ENCODE measurements at regions not wholly inside any gene's neighbourhood (a gene's known extent, or its start where the extent isn't known, plus 50 kb on each side); places are given as distances from the start of the nearest gene placed in this dataset.

DNA sequence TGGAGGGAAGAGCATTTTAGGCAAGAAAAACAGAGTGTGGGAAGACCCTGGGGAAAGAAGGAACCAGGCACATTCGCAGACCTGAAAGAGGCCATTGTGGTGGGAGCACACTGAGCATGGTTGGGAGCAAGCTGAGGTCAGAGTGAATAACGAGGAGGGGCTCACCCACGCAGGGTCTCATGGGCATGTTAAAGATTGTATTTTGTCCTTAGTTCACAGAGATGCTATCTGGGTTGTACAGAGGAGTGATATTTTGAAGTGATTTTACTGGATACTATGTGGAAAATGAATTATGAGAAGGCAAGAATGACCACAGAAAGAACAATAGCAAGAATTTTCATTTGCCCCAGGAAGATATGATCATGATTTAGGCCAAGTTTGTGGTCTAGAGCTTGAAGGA is 578.3 kb upstream of the NR5A2 start:
- Histone ChIP-seq H3K4me1 (ENCODE audit: insufficient read depth, poor library complexity, severe bottlenecking) (no peaks in the 10 kb centered on the region), H3K27ac (ENCODE audit: poor library complexity, severe bottlenecking) (no peak overlapping the region), H3K9me3 (ENCODE audit: severe bottlenecking) (no peaks in the 10 kb centered on the region), H3K4me3 (ENCODE audit: severe bottlenecking) (no peak overlapping the region), H3K27me3 (ENCODE audit: insufficient read depth, poor library complexity, severe bottlenecking) (no peaks in the 10 kb centered on the region), H3K36me3 (ENCODE audit: low read depth) (no peaks in the 10 kb centered on the region)
- DNase-seq (ENCODE audit: low spot score) (no peak), ATAC-seq (ENCODE audit: low read depth) (no peak)
- TF ChIP-seq, protein P1, sequence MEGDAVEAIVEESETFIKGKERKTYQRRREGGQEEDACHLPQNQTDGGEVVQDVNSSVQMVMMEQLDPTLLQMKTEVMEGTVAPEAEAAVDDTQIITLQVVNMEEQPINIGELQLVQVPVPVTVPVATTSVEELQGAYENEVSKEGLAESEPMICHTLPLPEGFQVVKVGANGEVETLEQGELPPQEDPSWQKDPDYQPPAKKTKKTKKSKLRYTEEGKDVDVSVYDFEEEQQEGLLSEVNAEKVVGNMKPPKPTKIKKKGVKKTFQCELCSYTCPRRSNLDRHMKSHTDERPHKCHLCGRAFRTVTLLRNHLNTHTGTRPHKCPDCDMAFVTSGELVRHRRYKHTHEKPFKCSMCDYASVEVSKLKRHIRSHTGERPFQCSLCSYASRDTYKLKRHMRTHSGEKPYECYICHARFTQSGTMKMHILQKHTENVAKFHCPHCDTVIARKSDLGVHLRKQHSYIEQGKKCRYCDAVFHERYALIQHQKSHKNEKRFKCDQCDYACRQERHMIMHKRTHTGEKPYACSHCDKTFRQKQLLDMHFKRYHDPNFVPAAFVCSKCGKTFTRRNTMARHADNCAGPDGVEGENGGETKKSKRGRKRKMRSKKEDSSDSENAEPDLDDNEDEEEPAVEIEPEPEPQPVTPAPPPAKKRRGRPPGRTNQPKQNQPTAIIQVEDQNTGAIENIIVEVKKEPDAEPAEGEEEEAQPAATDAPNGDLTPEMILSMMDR (IDR thresholded peaks at IDR 0.05; ENCODE audit: poor library complexity, severe bottlenecking) = no peak

DNA sequence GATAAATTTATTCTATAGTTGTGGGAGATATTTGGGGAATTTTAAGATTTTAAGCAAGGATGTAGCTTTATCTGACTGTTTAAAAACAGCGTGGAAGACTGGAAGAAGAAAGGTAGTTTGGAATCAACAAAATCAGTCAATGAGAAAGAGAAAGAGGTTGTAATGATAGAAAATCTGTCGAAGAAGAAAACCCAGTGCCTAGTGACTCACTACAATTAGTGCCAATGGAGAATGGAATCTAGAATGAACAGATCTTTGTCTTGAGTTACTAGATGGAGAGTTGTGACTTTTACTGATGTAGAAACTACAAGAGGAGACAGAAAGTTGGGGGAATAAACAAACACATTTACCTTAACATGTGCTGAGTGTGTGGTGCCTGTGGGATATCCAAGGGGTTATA is 577.8 kb upstream of the NR5A2 start:
- no peaks in the 10 kb centered on the region for H3K4me1 ChIP-seq (ENCODE audit: insufficient read depth, poor library complexity, severe bottlenecking)
- DNase-seq (ENCODE audit: low spot score) (no peak), ATAC-seq (ENCODE audit: low read depth) (no peak)
- no peak overlapping the region for H3K4me3 ChIP-seq (ENCODE audit: severe bottlenecking)
- H3K36me3 ChIP-seq (ENCODE audit: low read depth) = no peaks in the 10 kb centered on the region
- H3K27ac ChIP-seq (ENCODE audit: poor library complexity, severe bottlenecking) = no peak overlapping the region
- no peaks in the 10 kb centered on the region for H3K9me3 ChIP-seq (ENCODE audit: severe bottlenecking)
- no peaks in the 10 kb centered on the region for H3K27me3 ChIP-seq (ENCODE audit: insufficient read depth, poor library complexity, severe bottlenecking)
- TF ChIP-seq, protein P1 (IDR thresholded peaks at IDR 0.05; ENCODE audit: poor library complexity, severe bottlenecking) = no peak

DNA sequence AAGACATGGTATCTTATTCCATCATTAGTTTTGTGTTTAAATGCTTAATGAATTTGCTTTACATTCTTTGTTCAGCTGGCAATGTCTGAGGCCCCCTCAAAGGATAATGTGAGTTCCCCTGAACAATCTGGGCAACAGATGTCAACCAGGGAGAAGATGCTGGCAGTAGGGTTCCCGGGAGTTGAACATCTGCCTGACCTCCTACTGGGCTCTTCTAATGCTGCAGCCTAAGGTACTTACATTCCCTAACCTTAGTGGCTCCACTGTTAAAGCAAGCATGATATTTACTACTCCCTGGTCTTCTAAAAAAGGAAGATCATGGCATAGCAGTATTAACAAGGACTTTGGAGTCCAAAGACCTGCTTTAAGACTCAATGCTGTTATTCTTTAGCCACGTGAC is 574.9 kb upstream of the NR5A2 start:
- no peak overlapping the region for H3K27ac ChIP-seq (ENCODE audit: poor library complexity, severe bottlenecking)
- H3K9me3 ChIP-seq (ENCODE audit: severe bottlenecking) = no peaks in the 10 kb centered on the region
- no peak overlapping the region for H3K4me3 ChIP-seq (ENCODE audit: severe bottlenecking)
- no peaks in the 10 kb centered on the region for H3K27me3 ChIP-seq (ENCODE audit: insufficient read depth, poor library complexity, severe bottlenecking)
- no peak for DNase-seq (ENCODE audit: low spot score)
- no peaks in the 10 kb centered on the region for H3K36me3 ChIP-seq (ENCODE audit: low read depth)
- TF ChIP-seq, protein P1 (IDR thresholded peaks at IDR 0.05; ENCODE audit: poor library complexity, severe bottlenecking) = no peak
- H3K4me1 ChIP-seq (ENCODE audit: insufficient read depth, poor library complexity, severe bottlenecking) = no peaks in the 10 kb centered on the region
- ATAC-seq (ENCODE audit: low read depth) = no peak

DNA sequence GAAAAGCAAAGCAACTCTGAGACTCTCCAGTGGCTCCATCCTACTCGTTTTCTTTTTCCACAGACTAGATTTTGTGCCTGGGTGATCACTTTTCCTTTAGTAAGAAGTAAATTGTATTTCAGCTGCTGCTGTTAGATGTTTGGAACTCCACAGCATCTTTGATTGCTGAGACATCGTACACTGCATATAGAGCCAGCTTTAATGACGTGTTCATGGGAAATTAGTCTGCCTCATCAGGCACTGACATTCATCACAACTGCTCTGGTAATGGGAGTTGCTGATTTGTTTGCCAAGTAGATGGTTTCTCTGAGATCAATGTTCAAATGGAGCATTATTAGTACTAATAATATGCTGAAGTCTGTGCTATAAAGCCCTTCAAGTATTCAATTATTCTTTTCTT is 573.8 kb upstream of the NR5A2 start:
- Histone ChIP-seq H3K4me3 (ENCODE audit: severe bottlenecking) (no peak overlapping the region), H3K36me3 (ENCODE audit: low read depth) (no peaks in the 10 kb centered on the region), H3K27me3 (ENCODE audit: insufficient read depth, poor library complexity, severe bottlenecking) (no peaks in the 10 kb centered on the region), H3K9me3 (ENCODE audit: severe bottlenecking) (no peaks in the 10 kb centered on the region), H3K4me1 (ENCODE audit: insufficient read depth, poor library complexity, severe bottlenecking) (no peaks in the 10 kb centered on the region), H3K27ac (ENCODE audit: poor library complexity, severe bottlenecking) (no peak overlapping the region)
- ATAC-seq (ENCODE audit: low read depth) = no peak
- TF ChIP-seq, protein P1 (IDR thresholded peaks at IDR 0.05; ENCODE audit: poor library complexity, severe bottlenecking) = no peak
- no peak for DNase-seq (ENCODE audit: low spot score)

DNA sequence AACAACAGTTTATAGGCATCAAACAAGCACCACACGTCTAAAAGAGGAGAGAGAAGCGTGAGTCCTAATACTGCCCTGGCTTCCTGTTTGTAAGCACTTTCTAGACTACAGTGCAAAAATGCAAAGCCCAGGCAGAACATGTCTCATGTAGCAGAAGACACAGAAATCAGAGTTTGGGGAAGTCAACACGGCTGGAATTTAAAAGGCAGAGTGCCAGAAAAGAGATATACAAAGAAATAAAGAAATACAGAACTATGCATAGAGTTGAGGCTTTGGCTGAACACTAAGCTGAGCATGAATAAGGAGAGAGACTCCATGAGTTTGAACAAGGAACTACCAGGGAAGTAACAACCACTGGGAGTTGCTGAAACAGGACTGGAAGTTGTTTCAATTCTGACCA is 566.6 kb upstream of the NR5A2 start:
- H3K9me3 ChIP-seq (ENCODE audit: severe bottlenecking) = no peaks in the 10 kb centered on the region
- TF ChIP-seq, protein P1 (IDR thresholded peaks at IDR 0.05; ENCODE audit: poor library complexity, severe bottlenecking) = no peak
- DNase-seq (ENCODE audit: low spot score) (no peak), ATAC-seq (ENCODE audit: low read depth) (no peak)
- no peaks in the 10 kb centered on the region for H3K4me1 ChIP-seq (ENCODE audit: insufficient read depth, poor library complexity, severe bottlenecking)
- H3K4me3 ChIP-seq (ENCODE audit: severe bottlenecking) = no peak overlapping the region
- no peaks in the 10 kb centered on the region for H3K36me3 ChIP-seq (ENCODE audit: low read depth)
- no peak overlapping the region for H3K27ac ChIP-seq (ENCODE audit: poor library complexity, severe bottlenecking)
- H3K27me3 ChIP-seq (ENCODE audit: insufficient read depth, poor library complexity, severe bottlenecking) = no peaks in the 10 kb centered on the region
